Lower leg skin (tissue), 4 donors: ENCODE measurements at regions not wholly inside any gene's neighbourhood (a gene's known extent, or its start where the extent isn't known, plus 50 kb on each side); places are given as distances from the start of the nearest gene placed in this dataset.

ENCODE experiments used
- DNase-seq, 2 donors: peaks; one replicate each; pipeline ENCODE4 v3.0.0-alpha.2; 2019; ENCODE audit warnings: low spot score in 2 of 2
- H3K4me3 ChIP-seq: fragments of 200-600 bp; sonication (generic); 2 replicates; pipeline ENCODE4 v1.5.1; 2017; ENCODE audit warnings: mild to moderate bottlenecking, low read depth; ENCODE audit not compliant: poor library complexity, severe bottlenecking
- POLR2A ChIP-seq, 2 donors: fragments of 450-650 bp; IDR thresholded peaks; one replicate each; pipeline ENCODE4 v1.6.1; 2016 to 2017; ENCODE audit warnings: antibody characterized with exemption in 2 of 2, mild to moderate bottlenecking in 1 of 2, moderate library complexity in 1 of 2
- WGBS, 2 donors: methylation state at CpG; one replicate each; pipeline ENCODE4 v1.1.5; 2018; 5-methylcytosine and 5-hydroxymethylcytosine counted together
- intact Hi-C: fragments of 100-400 bp; cut with DNase I; formaldehyde crosslinking; loops from one replicate; pipeline ENCODE4 v1.15.0; 2023; ENCODE audit warnings: low total_unique reads
- TF ChIP-seq, protein P1 (sequence below), 3 donors: fragments of 450-650 bp; IDR thresholded peaks; one replicate each; pipeline ENCODE4 v1.5.1; 2016; ENCODE audit warnings: antibody characterized with exemption in 3 of 3, mild to moderate bottlenecking in 3 of 3, moderate library complexity in 2 of 3

GRCh38 chr6:66838764-66839163, 1131.7 kb upstream of the EYS start:
- 73 to 83% methylated on average over 5 of the region's 5 CpGs for WGBS, 2 donors
- H3K4me3 ChIP-seq, result no peak overlapping the region
- intact Hi-C loops, result no loop called here
- DNase-seq, result no peak
- TF ChIP-seq POLR2A (IDR thresholded peaks at IDR 0.05), result no peak
- TF ChIP-seq, protein P1, sequence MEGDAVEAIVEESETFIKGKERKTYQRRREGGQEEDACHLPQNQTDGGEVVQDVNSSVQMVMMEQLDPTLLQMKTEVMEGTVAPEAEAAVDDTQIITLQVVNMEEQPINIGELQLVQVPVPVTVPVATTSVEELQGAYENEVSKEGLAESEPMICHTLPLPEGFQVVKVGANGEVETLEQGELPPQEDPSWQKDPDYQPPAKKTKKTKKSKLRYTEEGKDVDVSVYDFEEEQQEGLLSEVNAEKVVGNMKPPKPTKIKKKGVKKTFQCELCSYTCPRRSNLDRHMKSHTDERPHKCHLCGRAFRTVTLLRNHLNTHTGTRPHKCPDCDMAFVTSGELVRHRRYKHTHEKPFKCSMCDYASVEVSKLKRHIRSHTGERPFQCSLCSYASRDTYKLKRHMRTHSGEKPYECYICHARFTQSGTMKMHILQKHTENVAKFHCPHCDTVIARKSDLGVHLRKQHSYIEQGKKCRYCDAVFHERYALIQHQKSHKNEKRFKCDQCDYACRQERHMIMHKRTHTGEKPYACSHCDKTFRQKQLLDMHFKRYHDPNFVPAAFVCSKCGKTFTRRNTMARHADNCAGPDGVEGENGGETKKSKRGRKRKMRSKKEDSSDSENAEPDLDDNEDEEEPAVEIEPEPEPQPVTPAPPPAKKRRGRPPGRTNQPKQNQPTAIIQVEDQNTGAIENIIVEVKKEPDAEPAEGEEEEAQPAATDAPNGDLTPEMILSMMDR (IDR thresholded peaks at IDR 0.05), result no peak

GRCh38 chr6:66825539-66825938, 1118.5 kb upstream of the EYS start:
- H3K4me3 ChIP-seq, result no peak overlapping the region
- intact Hi-C loops, result no loop called here
- TF ChIP-seq POLR2A (IDR thresholded peaks at IDR 0.05), result no peak
- TF ChIP-seq, protein P1 (IDR thresholded peaks at IDR 0.05), result no peak
- DNase-seq, result no peak
- 73 to 74% methylated on average over 3 of the region's 3 CpGs for WGBS, 2 donors

DNA sequence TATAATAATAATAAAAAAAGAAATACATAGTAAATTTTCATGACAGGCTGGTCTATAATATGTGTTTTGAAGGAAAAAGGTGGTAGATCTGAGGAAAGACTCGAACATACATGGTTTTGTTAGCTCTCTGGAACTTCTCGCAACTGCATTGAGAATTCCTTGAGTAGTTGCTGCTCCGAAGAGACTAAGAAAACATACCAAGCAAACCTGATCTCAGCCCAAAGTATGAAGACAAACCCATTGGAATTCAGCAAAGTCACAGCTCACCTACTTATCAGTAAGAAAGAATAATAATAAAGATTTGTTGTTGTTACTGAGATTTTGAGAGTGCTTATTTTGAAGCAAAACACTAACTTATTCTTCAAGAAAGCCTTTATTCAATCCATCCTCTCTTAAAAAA, 1107.1 kb upstream of the EYS start:
- intact Hi-C loops, result no loop called here
- DNase-seq, result no peak
- 54 to 89% methylated on average over 3 of the region's 3 CpGs for WGBS, 2 donors
- TF ChIP-seq, protein P1 (IDR thresholded peaks at IDR 0.05), result no peak
- no peak for TF ChIP-seq POLR2A (IDR thresholded peaks at IDR 0.05)
- no peak overlapping the region for H3K4me3 ChIP-seq

GRCh38 chr6:66808771-66809170, 1101.7 kb upstream of the EYS start:
- 90 to 96% methylated on average over 1 of the region's 1 CpG for WGBS, 2 donors
- DNase-seq, result no peak
- no peak overlapping the region for H3K4me3 ChIP-seq
- TF ChIP-seq, protein P1 (IDR thresholded peaks at IDR 0.05), result no peak
- TF ChIP-seq POLR2A (IDR thresholded peaks at IDR 0.05), result no peak
- intact Hi-C loops, result no loop called here

DNA sequence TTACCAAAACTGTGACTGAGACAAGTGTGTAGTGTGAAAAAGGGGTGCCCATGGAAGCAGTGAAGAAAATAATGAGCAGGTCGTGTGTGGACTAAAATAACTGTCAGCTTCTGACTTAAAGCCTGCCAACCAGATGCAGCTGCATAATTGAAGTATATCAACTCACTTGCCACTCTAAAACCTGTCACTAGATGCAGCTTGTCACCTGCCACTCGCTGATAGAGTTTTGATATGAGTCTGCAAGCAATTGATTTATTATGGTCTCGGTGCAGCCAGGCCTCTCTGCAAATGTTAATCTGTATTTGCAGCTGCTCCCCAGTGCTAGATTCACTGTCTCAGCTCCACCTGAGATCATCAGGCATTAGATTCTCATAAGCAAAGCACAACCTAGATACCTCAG, 1090.0 kb upstream of the EYS start:
- intact Hi-C loops, result no loop called here
- 47 to 60% methylated on average over 3 of the region's 3 CpGs for WGBS, 2 donors
- H3K4me3 ChIP-seq, result no peak overlapping the region
- TF ChIP-seq, protein P1 (IDR thresholded peaks at IDR 0.05), result no peak
- TF ChIP-seq POLR2A (IDR thresholded peaks at IDR 0.05), result no peak
- no peak for DNase-seq

DNA sequence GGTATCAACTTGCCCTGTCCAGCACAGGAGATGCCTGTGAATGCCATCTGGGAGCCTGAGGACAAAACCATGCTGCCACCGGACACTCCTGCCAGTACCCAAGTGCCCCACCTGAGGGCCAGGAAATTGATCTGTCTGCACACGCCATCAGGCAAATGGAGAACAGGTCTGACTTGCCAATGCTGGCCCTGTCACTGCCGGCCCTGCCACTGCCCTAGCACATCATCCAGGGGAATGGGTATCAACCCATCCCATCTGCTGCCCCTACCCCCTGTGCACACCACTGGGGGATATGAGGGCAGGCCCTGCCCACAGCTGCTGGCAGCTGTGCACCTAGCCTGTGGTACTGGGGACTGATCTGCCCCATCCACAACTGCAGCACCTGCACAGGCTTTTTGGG, 1081.6 kb upstream of the EYS start:
- TF ChIP-seq POLR2A (IDR thresholded peaks at IDR 0.05), result no peak
- TF ChIP-seq, protein P1 (IDR thresholded peaks at IDR 0.05), result no peak
- H3K4me3 ChIP-seq, result no peak overlapping the region
- 76 to 93% methylated on average over 2 to 3 of the region's 3 CpGs for WGBS, 2 donors
- DNase-seq, result no peak
- intact Hi-C loops, result no loop called here
